ENCODE measurements at regions not wholly inside any gene's neighbourhood (a gene's known extent, or its start where the extent isn't known, plus 50 kb on each side); places are given as distances from the start of the nearest gene placed in this dataset.

- no peak for DNase-seq
Measured at GRCh38 chr2:146158072-146158674, 1638.3 kb upstream of the ZEB2 start.

GRCh38 chr2:146147448-146148012, 1627.6 kb upstream of the ZEB2 start:
- DNase-seq: no peak

DNA sequence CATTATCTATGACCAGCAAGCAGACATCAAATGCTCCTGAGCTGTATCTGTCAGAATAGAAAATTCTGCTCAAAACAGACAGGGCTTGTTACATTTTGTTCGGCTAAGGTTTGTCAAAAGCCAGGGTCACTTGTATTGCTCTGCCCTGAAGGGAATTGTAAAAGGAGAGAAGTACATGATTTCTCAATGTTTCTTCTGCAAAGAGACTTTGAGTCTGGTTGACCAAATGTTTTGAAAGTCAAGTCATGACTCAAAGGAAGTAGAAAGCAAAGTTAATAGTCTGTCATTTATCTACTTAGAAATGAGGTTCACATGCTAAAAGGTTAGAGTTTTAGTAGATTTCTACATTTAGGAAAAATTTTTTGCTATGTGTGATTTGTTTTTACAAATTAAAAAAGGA, 1624.1 kb upstream of the ZEB2 start:
- no peak for DNase-seq

GRCh38 chr2:146138820-146139219, 1618.9 kb upstream of the ZEB2 start:
- DNase-seq: no peak

DNA sequence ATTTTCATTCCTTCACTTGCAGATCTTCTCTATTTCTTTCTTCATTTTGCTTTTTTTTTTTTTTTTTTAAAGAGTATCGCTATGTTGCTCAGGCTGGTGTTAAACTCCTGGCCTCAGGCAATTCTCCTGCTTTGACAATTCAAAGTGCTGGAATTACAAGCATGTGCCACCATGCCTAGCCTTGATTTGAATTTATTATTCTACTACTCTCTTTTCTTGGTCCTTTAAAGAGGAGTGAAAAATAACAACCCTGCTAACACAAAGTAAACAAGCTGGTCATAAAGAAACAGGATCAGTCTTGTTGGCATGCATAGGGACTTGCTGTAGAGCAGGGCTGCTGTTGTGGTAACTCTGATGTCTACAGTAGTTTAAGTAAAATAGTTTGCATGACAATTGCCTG, 1615.3 kb upstream of the ZEB2 start:
- no peak for DNase-seq

- DNase-seq: no peak
Measured at GRCh38 chr2:146131785-146132184, 1611.9 kb upstream of the ZEB2 start.

GRCh38 chr2:146131048-146131447, 1611.1 kb upstream of the ZEB2 start:
- no peak for DNase-seq

DNA sequence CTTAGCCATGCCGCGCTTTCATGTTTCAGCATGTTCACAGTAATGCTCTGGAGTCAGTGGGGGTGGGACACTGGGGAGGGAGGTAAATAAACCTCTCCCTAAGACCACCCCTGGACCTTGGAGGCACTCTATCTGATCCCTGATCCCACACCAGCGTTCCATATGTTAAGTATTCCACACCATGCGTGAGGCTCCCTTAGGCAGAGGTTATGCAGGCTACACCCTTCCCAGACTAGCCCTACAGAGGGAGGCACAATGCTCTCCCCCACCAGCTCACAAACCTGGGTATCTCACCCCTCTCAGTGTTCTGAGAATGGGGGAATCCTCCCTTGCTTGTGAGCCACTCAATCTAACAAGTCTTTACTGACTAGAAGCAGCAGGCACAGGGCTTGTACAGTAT, 1610.4 kb upstream of the ZEB2 start:
- no peak for DNase-seq

GRCh38 chr2:146129231-146129630, 1609.3 kb upstream of the ZEB2 start:
- DNase-seq: no peak

GRCh38 chr2:146128216-146128615, 1608.3 kb upstream of the ZEB2 start:
- DNase-seq: no peak

- no peak for DNase-seq
Measured at GRCh38 chr2:146125551-146125950, 1605.6 kb upstream of the ZEB2 start.

GRCh38 chr2:146124741-146125140, 1604.8 kb upstream of the ZEB2 start:
- no peak for DNase-seq

GRCh38 chr2:146123714-146124113, 1603.8 kb upstream of the ZEB2 start:
- DNase-seq: no peak

DNA sequence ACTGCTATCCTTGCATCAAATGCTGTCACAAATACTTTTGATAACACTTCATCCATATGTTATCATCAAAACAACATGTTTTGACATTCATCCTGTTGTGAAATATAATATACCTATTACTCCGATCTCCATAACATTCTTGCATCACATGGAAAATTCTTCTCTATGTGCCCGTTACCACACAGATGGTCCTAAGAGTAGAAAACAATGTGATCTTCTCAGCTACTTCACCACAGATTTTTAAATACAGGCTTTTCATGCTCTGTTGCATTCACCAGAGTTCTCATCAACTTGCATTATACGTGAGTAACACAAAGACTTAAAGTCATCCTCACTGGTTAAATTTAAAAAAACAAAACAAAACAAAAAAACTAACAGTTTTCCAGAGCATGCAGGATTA, 1603.3 kb upstream of the ZEB2 start:
- no peak for DNase-seq

DNA sequence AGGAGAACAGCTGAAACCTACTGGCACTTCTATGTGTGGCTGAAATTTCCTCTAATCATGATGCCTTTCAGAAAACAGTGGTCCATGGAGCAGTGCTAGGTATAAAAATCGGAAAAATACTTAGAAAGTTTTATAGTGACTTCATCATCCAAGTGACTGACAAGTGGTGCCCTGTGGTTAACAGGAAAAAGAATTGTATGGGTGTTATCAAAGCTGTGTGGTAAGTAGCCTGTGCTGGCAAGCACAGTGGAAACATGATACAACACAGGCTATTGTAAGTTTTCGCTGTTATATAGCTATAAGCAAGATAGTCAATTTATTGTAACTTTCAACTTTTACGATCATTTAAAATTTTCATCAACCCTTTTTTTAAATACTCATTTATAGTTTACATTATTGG, 1599.7 kb upstream of the ZEB2 start:
- peak; percentile 40 for DNase-seq

DNA sequence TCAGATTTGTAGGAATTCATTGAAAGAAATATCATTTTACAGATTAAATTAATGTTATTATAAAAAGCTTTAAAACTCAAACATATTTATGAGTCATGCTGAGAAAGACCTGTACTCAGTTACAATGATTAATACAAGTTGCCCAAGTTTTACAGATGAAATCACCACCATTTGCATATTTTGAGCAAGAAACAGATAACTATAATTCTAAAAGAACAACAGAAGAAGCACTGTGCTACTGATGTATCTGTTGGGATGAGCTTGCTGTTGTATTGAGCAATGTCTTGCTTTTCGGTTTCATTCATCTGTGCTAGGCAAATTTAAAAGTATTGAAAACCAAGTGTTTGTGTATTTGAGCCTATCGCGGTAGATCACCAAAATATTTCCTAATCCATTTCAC, 1589.1 kb upstream of the ZEB2 start:
- no peak for DNase-seq

DNA sequence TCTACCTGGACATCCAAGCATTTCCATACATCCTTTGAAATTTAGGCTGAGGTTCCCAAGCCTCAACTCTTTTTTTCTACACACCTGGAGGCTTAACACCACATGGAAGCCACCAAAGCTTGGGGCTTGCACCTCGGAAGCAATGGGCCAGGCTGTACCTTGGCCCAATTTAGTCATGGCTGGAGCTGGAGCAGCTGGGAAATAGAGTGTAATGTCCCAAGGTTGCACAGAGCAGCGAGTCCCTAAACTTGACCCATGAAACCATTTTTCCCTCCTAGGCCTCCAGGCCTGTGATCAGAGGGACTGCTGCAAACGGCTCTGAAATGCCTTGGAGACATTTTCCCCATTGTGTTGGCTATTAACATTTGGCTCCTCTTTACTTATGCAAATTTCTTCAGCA, 1574.3 kb upstream of the ZEB2 start:
- no peak for DNase-seq

DNA sequence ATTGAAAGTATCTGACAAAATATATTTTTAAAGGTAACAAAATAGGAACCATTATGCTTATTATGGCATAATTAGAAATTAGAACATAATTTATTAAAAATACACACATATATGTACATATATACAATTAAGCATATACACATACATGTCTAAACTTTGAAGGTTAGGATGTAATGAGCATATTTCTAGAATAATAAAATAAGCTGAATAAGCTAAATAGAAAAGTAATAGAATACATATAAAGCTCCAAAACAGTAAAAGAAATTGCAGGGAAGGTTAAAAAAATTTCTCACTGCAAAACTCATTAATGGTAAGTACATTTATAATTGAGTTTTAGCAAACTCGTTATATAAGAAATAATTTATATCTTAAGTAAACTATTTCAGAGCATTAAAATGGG, 1561.5 kb upstream of the ZEB2 start:
- no peak for DNase-seq

GRCh38 chr2:146080925-146081324, 1561.0 kb upstream of the ZEB2 start:
- no peak for DNase-seq

DNA sequence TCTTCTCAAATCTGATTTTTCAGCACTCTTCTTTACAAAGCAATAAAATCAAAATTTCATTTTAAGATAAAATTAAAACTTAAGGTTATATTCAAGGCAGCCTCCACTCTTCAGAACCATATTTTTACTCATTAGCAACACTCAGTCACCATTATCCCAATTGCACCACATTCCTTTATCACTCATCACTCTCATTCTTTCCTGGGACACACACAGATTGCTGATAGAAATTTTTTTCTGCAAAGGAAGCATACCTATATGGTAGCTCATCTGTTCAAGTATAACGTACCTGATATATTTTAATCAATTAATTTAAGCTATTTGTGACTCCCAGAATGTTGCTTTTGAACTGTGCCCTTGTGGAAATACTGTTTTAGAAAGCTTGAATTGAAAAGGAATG, 1559.3 kb upstream of the ZEB2 start:
- DNase-seq: no peak

- DNase-seq: no peak
Measured at GRCh38 chr2:146077156-146077555, 1557.2 kb upstream of the ZEB2 start.

DNA sequence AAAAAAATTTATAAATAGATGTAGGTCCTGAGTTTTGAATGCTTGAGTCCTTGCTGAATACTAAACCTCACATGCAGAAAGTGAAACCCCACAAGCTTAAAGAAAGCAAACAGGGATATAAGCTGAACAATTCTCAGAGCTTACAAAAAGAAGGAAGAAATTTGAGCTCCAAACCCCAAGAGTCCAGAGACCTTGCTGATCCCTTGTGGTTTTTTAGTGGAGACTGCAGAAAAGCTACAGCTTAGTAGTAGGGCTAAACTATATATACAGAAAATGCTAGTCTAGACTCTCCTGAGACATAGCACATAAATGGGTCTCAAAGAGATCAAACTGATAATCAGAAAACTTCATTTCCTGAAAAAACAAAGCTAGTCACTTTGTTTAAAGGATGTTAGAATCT, 1548.1 kb upstream of the ZEB2 start:
- DNase-seq: no peak

DNA sequence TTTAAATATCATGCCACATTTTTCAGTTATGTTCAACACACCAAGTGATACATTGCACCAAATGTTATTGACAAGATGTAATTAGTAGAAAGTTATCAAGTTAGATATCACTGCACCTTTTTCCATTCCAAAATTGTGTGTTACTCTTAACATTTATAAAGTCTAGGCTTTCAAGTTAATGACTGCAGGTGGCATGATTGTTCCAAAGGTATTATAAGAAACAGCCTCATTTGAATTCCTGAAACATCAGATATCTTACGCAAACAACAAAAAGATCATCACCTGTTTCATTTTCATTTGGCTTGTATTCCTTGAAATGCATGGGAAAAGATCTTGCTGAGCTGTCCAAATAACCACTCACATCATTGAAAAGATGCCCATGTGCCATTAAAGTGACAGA, 1528.2 kb upstream of the ZEB2 start:
- DNase-seq: no peak

GRCh38 chr2:146041274-146041910, 1521.5 kb upstream of the ZEB2 start:
- peak; percentile 10 for DNase-seq

DNA sequence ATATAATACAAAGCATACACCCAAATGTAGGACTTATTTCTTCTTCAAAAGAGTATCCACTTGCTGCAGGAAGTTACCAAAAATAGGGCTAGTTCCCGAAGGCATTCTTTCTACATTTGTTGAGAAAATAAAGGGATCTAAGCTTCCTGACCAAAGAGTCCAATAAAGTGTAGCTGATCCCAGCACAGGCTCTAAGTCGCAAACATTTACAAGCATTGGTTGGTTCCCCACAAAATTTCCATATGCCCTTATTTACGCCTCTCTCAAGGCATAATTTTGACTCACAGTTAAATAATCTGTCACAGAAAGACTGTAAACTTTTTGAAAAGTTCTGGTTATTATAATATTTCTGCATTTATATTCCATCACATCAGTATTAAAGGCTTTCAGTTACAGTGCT, 1520.1 kb upstream of the ZEB2 start:
- no peak for DNase-seq

Data from OCI-M1 (cell line).